ENCODE measurements at regions not wholly inside any gene's neighbourhood (a gene's known extent, or its start where the extent isn't known, plus 50 kb on each side); places are given as distances from the start of the nearest gene placed in this dataset.

DNA sequence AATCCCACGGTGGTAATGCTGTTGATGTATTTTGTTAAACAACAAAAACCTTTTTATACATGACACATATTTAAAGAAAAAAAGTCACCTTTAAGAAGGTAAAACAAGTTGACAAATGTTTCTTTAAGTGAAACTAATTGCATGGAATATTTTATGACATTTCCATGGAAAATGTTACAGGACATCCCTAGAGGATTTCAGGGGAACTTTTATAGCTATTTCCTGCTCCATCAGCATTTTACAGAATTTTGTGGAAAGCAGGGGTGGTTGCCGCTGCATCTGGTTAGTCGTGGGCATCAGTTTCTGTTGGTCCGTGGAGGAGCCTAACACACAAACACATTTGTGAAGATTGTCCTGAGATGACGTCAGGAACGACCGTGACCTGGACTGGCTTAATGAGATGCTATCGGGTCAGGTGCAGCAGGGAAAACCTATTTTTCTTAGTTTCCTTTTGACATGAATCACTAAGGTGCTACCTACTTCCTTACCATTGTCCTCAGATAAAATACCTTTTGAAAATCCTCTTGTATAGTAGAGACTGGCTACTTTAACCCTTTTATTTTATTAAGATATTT is 305.1 kb downstream of the MAP2K6 start:
- DNase-seq (ENCODE audit: low spot score) = no peak

DNA sequence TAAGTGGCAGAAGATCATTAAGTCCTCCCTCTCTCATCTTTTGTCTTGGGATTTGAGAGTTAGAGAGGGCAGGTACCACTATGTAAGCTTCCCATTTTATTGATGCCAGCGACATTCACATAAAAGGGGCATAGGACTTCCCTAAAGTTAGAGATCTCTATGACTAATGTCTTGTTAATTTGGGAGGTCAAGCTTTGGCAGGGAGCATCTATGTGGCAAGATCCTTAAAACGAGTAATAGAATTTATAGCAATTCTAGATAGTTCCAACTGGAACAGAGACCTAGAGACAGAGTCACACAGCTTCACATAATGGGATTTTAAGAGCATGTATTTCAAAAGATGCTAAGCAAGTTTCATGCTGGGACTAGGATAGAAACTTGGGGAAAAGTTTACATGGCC is 308.0 kb downstream of the MAP2K6 start:
- DNase-seq (ENCODE audit: low spot score) = no peak

DNA sequence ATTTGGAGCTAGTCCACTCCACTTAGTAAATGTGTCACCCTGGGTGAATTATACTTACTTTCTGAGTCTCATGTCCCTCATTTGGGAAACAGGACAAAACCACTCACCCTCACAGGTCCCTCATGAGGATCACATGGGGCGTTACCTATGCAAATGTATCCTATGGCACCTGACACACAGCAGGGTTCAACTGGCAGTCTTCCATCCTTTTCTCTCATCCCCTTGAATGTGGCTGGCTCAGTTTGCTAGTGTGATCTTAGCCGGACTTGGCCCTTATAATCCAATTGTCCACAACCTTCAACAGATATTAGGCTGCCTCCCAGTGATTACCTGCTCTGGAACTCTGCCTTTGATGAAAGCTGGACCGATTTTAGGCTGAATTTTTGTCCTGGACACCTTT is 308.8 kb downstream of the MAP2K6 start:
- DNase-seq (ENCODE audit: low spot score) = no peak

DNA sequence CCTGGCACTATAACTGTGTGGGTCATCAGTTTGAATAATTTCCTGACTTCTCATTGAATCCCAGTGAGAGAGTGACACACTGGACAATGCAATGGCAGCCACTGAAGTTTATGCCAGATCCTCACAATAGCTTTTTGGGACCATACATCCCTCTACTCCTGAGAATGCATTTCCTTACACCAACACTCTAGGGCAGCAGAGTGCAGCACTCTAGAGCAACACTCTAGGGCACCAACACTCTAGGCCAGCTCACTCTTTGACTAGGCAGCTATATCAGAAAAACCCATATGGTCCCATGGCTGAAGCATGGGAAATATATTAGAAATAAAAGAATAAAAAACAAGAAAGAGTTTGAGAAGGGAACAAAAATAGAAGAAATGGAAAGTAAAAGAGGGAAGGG is 309.2 kb downstream of the MAP2K6 start:
- DNase-seq (ENCODE audit: low spot score) = no peak

DNA sequence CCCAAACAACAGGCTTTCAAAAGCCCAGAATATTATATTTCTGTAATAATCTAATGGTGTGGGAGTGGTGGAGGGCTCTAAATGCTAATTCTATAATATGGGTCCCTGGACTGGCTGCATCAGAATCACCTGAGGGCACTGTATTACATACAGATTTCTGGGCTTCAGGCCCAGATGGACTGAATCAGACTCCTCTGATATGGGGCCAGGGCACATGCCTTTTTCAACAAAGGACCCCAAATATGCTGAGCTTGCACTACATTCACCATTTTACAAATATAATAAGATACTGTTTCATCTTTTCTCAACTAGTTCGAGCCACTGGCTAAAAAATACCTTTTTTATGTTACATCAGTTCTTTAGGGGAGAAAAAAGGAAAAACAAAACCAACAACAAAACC is 309.7 kb downstream of the MAP2K6 start:
- no peak for DNase-seq (ENCODE audit: low spot score)

DNA sequence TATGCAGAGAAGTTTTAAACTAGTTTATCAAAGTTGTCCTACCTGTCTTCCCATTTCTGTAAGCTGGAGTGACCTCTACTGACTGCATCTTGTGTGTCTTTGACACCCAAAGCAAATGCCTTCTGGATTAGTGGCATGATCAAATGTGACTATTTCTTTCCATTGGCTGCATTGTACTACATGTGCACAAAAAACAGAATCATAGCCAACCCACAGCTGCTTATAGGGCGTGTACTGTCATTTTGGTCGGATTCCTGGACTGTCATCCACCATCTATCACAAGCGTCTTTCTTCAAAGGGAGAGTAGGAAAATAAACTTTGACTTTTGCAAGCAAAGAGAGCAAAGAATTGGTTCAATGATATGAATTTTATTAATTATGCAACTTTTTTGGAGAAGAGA is 310.6 kb downstream of the MAP2K6 start:
- no peak for DNase-seq (ENCODE audit: low spot score)

DNA sequence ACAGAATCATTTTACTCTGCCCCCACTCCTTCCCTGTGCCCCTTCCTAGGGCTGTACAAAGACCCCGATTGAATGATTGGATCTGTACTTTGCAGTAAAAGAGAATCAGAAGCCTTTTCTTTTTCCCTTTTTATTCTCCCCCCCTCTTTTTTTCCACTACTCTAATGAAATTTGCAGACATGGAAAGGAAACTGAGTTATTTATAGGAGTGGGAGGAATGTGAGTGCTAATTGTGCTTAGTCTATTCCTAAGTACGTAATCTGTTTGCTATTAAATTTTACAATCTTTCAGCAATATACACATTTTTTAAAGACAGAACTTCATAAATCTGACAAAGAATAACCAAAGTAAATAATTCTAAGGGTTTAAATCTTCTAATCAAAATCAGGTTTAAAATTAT is 314.3 kb downstream of the MAP2K6 start:
- DNase-seq (ENCODE audit: low spot score) = no peak

DNA sequence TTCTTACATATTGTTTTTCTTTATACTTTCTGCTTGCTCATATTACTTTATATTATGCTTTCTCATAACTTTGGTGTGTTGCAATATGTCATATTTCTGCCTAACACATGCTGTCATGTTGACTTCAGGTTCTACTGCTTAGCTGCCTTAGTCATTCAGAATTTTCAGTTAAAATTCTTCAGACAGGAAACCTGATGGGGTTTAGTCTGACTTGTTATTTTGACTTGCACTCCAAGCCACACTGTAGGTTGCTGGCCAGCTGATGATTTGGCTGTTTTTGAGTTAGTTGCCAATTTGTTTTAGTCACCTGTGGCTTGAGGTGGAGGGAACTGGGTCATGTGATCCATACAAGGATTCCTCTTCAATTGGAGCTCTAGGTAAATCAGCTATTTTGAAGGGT is 315.4 kb downstream of the MAP2K6 start:
- DNase-seq (ENCODE audit: low spot score) = no peak

DNA sequence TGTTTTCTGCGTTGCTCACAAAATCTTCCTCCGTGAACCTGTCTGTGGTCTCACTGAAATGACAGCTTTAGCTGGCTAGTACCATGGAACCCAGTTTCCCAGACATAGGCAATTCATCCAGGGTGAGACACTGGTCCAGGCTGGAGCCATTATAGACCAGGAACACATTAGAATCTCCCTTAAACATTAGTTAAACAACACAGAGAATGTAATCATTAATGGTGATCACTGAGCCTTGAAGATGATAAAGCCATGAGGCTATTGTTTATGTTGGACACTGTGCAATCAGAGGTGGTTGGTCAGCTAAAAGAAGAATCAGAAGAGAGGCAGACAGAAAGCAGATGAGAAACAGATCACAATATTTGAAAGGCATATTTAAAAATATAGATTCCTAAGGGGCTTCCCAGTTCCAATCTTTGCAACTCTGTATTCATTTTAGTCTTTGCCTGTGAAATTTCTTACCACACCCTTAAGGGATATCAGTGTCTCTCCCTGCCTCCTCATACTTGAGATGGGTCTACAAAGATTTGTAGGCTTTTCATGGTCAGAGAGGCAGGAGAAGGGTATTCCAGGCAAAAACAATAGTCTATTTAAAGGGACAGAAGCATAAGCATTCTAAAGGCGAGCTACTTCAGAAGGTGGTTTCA is 317.9 kb downstream of the MAP2K6 start:
- DNase-seq (ENCODE audit: low spot score) = no peak

DNA sequence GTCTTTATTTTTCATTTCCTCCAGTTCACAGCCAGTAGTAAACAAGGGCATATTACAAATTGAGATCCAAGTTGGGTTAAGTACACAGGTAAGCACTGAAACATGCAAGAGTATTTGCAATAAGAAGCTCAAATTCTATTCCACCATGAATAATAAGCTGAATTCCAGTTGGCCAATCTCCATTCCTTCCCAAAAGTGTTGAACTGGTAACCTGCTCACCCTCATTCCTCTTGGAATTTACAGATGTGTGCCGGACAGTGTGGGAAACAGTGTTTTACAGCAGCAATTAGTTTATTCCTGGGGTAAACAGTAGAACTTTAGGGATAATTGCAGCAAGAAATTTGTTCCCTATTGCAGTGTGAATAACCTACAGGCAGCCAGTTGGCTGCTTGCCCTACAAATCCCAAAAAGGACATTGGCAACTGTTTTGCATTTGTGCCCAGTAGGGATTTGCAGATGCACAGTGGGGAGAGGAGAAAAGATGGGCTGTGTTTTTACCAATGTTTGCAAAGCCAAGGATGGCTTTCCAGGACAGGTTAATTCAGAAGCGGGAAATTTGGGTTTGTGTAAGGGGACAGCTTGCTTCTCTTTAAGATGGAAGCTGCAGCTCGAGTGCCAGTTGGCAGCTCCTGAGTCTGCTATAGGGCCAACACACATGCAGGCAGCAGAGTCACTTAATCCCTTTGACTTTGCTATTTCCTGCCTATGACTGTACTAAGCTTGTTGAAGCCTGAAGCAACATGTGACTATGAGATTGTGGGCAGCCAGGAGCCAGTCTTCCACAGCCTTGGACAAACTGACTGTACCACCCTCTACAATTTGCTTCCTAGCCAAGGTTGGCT is 318.9 kb downstream of the MAP2K6 start:
- DNase-seq (ENCODE audit: low spot score) = peak; percentile 64

DNA sequence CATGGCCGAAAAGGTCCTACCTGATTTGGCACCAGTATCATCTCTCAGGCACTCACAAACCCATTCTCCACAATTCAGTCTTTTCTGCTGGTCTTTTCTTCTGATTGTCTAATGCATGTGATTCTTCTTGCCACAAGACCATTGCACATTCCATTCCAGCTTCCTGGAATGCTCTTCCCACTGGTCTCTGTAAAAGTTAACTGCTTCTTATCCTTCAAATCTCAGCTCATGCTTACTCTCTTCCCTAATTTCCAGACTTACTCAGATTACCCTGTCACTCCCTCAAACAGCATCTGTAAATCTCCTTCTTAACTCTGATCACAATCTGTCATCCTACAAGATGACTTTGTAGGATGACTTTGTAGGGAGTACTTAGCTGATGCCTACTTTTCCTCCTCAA is 320.2 kb downstream of the MAP2K6 start:
- DNase-seq (ENCODE audit: low spot score) = no peak

DNA sequence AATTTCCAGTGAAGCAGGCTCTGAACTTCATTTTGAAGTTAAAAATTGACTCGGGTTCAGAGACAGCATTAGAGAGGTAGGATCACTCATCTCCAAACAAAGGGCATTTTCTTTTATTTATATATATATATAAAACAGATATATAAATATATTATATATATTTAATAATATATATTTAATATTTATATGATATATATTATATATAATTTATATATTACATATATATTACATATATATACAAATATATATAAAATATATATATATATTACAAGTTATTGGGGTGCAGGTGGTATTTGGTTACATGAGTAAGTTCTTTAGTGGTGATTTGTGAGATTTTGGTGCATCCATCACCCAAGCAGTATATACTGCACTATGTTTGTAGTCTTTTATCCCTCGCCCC is 320.8 kb downstream of the MAP2K6 start:
- DNase-seq (ENCODE audit: low spot score) = no peak

DNA sequence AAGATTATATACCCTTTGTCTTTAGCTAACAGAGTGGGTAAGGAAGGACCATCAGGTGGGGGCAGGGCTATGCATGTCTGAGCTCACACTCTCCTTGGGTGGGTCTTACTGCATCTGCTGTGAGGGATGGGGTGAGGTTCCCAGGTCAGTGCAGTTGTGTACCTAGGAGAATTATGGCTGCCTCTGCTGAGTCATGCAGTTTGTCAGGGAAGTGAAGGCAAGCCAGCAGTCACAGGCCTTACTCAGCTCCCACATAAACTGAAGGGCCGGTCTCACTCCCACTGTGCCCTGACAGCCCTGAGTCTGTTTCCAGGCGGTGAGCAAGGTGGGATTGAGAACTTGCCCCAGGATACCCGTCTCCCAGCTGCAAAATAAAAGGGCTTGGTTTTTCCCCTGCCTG is 328.6 kb downstream of the MAP2K6 start:
- DNase-seq (ENCODE audit: low spot score) = no peak

DNA sequence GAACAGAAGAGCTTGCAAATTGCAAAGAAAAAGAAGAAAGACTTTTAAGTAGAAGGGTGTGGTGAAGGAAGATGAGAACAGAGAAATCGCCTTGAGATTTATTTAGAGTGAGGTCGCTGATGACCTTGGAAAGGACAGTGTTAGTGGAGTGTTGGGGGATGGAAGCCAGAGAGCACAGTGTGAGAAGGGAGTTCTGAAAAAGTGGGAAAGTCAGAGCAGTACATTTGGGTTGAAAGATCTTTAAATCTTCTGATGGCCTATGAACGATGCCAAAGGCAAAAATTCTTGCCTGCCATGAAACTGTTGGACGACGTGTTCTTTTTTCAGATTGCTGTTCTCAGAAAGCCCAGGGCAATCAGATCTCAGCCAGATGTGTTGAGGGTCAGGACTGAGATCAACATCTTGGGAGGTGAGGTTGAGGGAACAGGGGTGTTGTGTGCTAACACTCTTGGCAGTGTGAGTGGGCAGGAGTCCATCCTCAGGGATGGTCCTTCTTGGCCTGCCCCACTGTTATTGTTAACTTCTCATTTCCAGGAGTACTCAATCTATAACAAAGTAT is 330.1 kb downstream of the MAP2K6 start:
- no peak for DNase-seq (ENCODE audit: low spot score)

DNA sequence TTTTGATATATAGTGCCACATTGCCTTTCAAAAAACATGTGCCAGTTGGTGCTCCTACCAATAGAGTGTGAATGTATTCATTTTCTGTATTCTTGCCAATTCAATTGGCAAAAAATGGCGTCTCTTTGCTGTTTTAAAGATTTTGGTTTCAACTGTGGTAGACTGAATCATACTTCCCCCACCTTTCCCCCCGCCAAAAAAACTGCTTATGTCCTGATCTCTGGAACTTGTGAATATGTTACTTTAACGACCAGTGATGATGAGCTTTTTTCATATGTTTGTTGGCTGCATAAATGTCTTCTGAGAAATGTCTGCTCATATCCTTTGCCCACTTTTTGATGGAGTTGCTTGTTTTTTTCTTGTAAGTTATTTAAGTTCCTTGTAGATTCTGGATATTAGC is 325.1 kb upstream of the KCNJ16 start:
- no peak for DNase-seq (ENCODE audit: low spot score)

DNA sequence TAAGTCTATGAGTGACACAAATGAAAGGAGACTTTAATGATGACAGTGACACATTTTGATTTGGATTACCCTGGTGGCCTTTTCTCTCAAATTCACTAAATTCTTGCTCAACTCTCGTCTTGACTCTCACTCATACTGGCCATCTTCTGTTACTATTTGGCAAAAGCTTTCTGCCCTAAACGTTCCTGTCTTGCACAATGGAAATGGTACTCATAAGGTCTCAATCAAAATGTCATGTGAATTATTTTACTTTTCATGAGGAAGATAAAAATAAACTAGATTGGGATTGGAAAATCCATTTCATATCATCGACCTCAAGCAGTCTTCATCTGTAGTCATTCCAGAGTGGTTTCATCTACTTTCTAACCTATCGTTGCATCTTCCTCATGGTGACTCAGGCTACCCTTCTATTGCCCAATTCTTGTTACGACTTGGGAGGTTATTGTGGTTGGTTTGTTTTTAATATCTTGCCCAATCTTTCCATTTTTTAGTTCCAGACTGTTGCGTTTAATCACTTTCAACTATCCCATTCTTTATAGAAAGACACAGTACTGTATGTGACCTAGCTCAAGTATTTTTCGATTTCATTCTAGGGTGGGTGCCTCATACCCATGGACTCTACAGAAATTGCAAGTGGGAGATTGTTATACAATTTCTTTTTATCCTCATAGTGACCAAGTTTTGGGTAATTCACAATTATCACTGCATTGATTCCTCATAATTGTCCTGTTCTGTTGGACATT is 317.2 kb upstream of the KCNJ16 start:
- DNase-seq (ENCODE audit: low spot score) = peak; percentile 24

DNA sequence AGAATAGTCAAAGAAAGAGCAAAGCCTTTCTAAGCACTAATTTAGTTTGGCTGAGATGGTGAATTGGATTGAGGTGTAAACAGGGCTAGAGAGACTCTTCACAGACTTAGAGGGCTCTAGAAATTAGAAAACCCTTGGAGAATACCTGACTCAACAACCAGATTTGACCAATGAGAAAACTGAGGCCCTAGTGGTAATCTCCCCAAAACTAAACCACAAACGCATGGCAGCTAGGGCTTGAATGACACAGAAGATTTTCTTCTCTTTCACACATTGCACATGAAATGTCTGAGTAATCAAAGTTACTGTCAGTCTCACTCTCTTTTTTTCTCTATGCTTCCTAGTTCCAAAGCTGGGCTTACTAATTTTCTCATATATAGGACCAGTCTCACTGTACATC is 314.5 kb upstream of the KCNJ16 start:
- no peak for DNase-seq (ENCODE audit: low spot score)

DNA sequence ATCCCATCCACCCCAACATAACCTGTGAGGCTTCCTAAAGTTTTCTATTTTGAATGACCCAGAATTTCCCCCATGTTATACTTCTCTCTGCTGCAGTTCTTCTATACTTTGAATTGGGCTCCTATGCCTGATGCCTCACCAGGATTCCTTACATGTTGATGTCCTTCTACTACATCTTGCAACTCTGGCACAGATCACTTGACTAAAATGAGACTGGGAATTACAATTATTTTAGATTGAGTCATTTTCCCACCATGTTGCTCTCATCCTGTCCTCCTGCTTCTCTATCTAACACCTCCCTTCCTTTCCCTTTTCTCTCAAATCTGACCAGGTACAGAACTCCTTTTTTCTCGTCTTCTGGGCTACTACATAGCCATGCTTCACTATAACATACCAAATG is 314.0 kb upstream of the KCNJ16 start:
- DNase-seq (ENCODE audit: low spot score) = no peak

DNA sequence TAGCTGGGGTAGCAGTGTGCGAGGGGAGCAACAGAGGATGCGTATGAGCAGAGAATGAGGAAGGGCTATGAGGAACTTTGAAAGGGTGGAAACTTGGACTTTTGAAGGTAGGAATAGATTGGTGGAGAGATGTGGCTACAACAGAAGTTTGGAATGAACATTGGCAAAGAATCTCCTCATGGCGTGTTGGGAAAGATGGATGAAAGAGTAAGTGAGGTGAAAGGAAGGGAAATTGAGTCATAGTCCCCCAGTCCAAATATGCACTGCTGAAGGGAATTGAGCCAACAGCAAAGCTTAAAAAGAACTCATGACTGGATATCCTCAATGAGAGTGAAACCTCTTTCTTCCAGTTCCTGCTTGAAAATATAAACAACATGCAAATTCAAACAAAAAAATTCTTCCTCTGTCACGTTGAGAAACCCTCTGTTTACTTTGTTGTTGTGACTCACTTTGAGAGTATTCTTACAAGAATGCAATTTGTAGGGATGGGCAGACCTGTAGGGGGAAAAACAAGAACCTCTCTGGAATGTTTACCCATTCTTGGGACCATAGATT is 313.2 kb upstream of the KCNJ16 start:
- DNase-seq (ENCODE audit: low spot score) = peak; percentile 59

DNA sequence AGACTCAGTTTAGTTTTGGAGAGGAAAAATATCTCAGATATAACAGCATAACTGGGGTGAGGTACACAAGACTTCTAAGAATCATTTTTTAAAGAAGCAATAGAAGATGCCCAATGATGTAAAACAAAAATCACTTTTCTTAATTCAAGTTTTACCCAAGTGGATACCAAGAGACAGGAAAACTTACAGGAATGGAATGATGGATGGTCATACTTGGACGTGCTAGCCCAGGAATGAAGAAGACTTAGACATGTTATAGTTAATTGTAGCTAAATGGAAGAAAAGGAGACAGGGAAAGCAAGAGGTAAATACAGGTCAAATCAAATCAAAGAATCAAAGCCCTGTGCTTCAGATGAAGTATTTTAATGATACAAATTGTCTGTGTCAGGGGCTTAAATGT is 312.7 kb upstream of the KCNJ16 start:
- no peak for DNase-seq (ENCODE audit: low spot score)

DNA sequence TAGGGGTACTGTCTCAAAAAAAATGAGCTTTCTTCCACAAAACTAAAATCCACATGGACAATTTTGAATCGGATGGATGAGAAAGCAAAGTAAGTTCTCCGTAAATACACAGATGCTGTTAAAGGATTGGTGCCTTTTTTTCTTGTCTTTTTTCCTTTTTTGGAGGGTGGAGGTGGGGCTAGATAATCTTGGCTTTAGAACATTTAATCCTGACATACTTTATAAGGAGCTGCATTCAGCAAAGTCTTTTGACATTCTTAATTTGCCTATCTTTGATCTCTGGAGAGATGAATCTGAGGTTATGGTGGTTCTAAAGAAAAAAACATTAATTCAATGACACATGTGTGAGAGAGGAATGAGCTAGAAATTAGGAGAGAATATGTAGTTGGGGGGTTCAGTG is 312.3 kb upstream of the KCNJ16 start:
- no peak for DNase-seq (ENCODE audit: low spot score)

DNA sequence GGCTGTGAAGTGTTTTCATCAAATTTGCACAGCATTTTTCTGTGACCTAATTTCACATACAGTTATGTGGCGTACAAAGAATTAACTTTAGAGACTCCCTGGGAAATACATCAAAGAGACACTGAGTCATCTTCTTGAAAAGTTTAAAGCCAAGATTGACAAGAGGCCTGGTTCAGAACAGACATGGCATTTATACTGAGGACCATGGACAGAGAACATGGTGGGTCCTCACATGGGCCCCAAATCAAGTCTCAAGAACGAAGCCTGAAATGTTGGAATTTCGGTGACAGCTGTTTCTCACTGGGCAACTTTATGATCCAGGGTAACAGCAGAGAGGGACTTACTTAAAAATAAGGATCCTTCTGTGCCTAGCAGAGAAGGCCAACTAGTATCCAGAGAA is 311.5 kb upstream of the KCNJ16 start:
- no peak for DNase-seq (ENCODE audit: low spot score)

Data from AG08396 (cell line).